Duodenal mucosa (tissue), 2 donors: ENCODE measurements at regions not wholly inside any gene's neighbourhood (a gene's known extent, or its start where the extent isn't known, plus 50 kb on each side); places are given as distances from the start of the nearest gene placed in this dataset.

Experiments
- H3K27ac ChIP-seq: one replicate; pipeline ENCODE4 v1.7.0; 2013; ENCODE audit warnings: low read depth, low read length
- H3K27me3 ChIP-seq, 2 donors: one replicate each; pipeline ENCODE4 v1.7.0; 2013; ENCODE audit warnings: low read length in 2 of 2, control low read depth in 1 of 2; ENCODE audit not compliant: insufficient read depth in 2 of 2, control insufficient read depth in 1 of 2
- H3K36me3 ChIP-seq, 2 donors: one replicate each; pipeline ENCODE4 v1.7.0; 2013; ENCODE audit warnings: low read length in 2 of 2, control low read depth in 1 of 2; ENCODE audit not compliant: insufficient read depth in 2 of 2, control insufficient read depth in 1 of 2
- H3K4me1 ChIP-seq, 2 donors: one replicate each; pipeline ENCODE4 v1.7.0; 2013; ENCODE audit warnings: low read length in 2 of 2, control low read depth in 1 of 2; ENCODE audit not compliant: insufficient read depth in 2 of 2, control insufficient read depth in 1 of 2
- H3K4me3 ChIP-seq, 2 donors: one replicate each; pipeline ENCODE4 v1.7.0; 2013; ENCODE audit warnings: low read length in 2 of 2, low read depth in 1 of 2
- H3K9ac ChIP-seq, 2 donors: one replicate each; pipeline ENCODE4 v1.7.0; 2013; ENCODE audit warnings: low read length in 2 of 2, low read depth in 1 of 2
- H3K9me3 ChIP-seq, 2 donors: one replicate each; pipeline ENCODE4 v1.7.0; 2013; ENCODE audit warnings: low read length in 2 of 2, control low read depth in 1 of 2; ENCODE audit not compliant: control insufficient read depth in 1 of 2

GRCh38 chr4:4673070-4673469 lies 131.2 kb upstream of the STX18 start:
- Histone ChIP-seq H3K4me1 (no peaks in the 10 kb centered on the region), H3K9ac (no peak overlapping the region), H3K27ac (no peak overlapping the region), H3K27me3 (no peaks in the 10 kb centered on the region), H3K36me3 (no peaks in the 10 kb centered on the region), H3K4me3 (no peak overlapping the region), H3K9me3 (no peaks in the 10 kb centered on the region)

- H3K4me1 ChIP-seq, result no peaks in the 10 kb centered on the region
- H3K4me3 ChIP-seq, result no peak overlapping the region
- no peaks in the 10 kb centered on the region for H3K27me3 ChIP-seq
- H3K36me3 ChIP-seq, result no peaks in the 10 kb centered on the region
- H3K9ac ChIP-seq, result no peak overlapping the region
- no peak overlapping the region for H3K27ac ChIP-seq
- no peaks in the 10 kb centered on the region for H3K9me3 ChIP-seq
Observed at GRCh38 chr4:4672402-4672801, 130.6 kb upstream of the STX18 start.

GRCh38 chr4:4671774-4672349 lies 130.0 kb upstream of the STX18 start:
- Histone ChIP-seq H3K36me3 (no peaks in the 10 kb centered on the region), H3K9me3 (no peaks in the 10 kb centered on the region), H3K27me3 (no peaks in the 10 kb centered on the region), H3K27ac (no peak overlapping the region), H3K4me1 (no peaks in the 10 kb centered on the region), H3K4me3 (no peak overlapping the region), H3K9ac (no peak overlapping the region)

- H3K4me3 ChIP-seq, result no peak overlapping the region
- H3K27me3 ChIP-seq, result no peaks in the 10 kb centered on the region
- H3K27ac ChIP-seq, result no peak overlapping the region
- H3K9ac ChIP-seq, result no peak overlapping the region
- H3K4me1 ChIP-seq, result no peaks in the 10 kb centered on the region
- no peaks in the 10 kb centered on the region for H3K9me3 ChIP-seq
- no peaks in the 10 kb centered on the region for H3K36me3 ChIP-seq
Observed at GRCh38 chr4:4670869-4671268, 129.0 kb upstream of the STX18 start.

GRCh38 chr4:4668355-4669210 lies 126.7 kb upstream of the STX18 start:
- H3K27me3 ChIP-seq, result no peaks in the 10 kb centered on the region
- H3K4me1 ChIP-seq, result no peaks in the 10 kb centered on the region
- H3K27ac ChIP-seq, result no peak overlapping the region
- H3K9me3 ChIP-seq, result no peaks in the 10 kb centered on the region
- H3K36me3 ChIP-seq, result no peaks in the 10 kb centered on the region
- H3K9ac ChIP-seq, result no peak overlapping the region
- no peak overlapping the region for H3K4me3 ChIP-seq

GRCh38 chr4:4667622-4668081 lies 125.8 kb upstream of the STX18 start:
- Histone ChIP-seq H3K9me3 (no peaks in the 10 kb centered on the region), H3K4me1 (no peaks in the 10 kb centered on the region), H3K27ac (no peak overlapping the region), H3K36me3 (no peaks in the 10 kb centered on the region), H3K4me3 (no peak overlapping the region), H3K27me3 (no peaks in the 10 kb centered on the region), H3K9ac (no peak overlapping the region)

- no peaks in the 10 kb centered on the region for H3K4me1 ChIP-seq
- no peaks in the 10 kb centered on the region for H3K9me3 ChIP-seq
- H3K27me3 ChIP-seq, result no peaks in the 10 kb centered on the region
- no peak overlapping the region for H3K4me3 ChIP-seq
- H3K36me3 ChIP-seq, result no peaks in the 10 kb centered on the region
- no peak overlapping the region for H3K9ac ChIP-seq
- H3K27ac ChIP-seq, result no peak overlapping the region
Observed at GRCh38 chr4:4666693-4667621, 125.1 kb upstream of the STX18 start.

DNA sequence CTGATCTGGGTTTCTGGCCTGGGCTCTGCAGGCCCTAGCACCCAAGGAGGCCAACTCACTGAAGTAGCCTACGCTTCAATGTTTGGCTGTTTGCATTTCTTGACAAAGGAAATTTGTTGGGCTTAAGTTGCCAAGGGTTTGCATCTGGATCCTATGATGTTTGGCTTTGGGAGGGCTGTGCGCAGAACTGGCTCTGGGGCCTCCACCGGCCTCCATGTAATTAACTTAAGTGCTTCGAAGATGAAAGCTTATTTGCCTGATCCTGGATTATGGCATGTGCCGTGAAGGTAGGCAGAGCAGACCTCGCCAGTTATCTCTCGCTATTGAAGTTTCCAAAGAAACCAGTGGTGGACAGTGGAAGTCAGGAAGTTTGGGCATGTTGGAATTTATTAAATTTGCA lies 124.3 kb upstream of the STX18 start:
- no peaks in the 10 kb centered on the region for H3K36me3 ChIP-seq
- no peak overlapping the region for H3K9ac ChIP-seq
- no peak overlapping the region for H3K27ac ChIP-seq
- H3K9me3 ChIP-seq, result no peaks in the 10 kb centered on the region
- H3K4me1 ChIP-seq, result no peaks in the 10 kb centered on the region
- no peak overlapping the region for H3K4me3 ChIP-seq
- H3K27me3 ChIP-seq, result no peaks in the 10 kb centered on the region

DNA sequence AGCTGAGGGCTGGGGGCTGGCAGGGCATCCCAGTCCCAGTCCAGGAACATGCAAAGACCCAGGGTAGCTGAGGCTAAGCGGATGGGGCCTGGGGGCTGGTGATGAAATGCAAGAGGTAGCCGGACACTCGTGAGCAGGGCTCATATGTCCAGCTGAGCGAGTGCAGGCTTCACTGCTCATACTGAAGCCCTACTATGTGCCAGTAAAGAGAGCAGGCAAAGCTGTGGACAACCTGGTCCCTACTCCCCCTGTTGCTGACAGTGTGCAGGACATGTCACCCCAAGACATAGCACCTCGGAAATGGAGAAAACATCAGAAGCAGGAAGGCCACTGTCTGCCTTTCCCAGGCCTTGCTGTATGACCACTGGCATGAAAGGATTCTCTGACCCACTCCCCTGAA lies 122.4 kb upstream of the STX18 start:
- Histone ChIP-seq H3K4me3 (no peak overlapping the region), H3K4me1 (no peaks in the 10 kb centered on the region), H3K27me3 (no peaks in the 10 kb centered on the region), H3K36me3 (no peaks in the 10 kb centered on the region), H3K9ac (no peak overlapping the region), H3K27ac (no peak overlapping the region), H3K9me3 (no peaks in the 10 kb centered on the region)

- Histone ChIP-seq H3K27ac (no peak overlapping the region), H3K9ac (no peak overlapping the region), H3K27me3 (no peaks in the 10 kb centered on the region), H3K4me3 (no peak overlapping the region), H3K36me3 (no peaks in the 10 kb centered on the region), H3K9me3 (no peaks in the 10 kb centered on the region), H3K4me1 (no peaks in the 10 kb centered on the region)
Observed at GRCh38 chr4:4663028-4663427, 121.2 kb upstream of the STX18 start.
